ENCODE measurements at regions not wholly inside any gene's neighbourhood (a gene's known extent, or its start where the extent isn't known, plus 50 kb on each side); places are given as distances from the start of the nearest gene placed in this dataset.

- no peak for DNase-seq (ENCODE audit: low spot score)
Measured at GRCh38 chr11:104655066-104655465, 243.2 kb downstream of the CASP12 start.

GRCh38 chr11:104654181-104654813 lies 244.0 kb downstream of the CASP12 start:
- no peak for DNase-seq (ENCODE audit: low spot score)

- DNase-seq (ENCODE audit: low spot score): peak; percentile 9
Measured at GRCh38 chr11:104653407-104653806, 244.9 kb downstream of the CASP12 start.

GRCh38 chr11:104652996-104653395 lies 245.3 kb downstream of the CASP12 start:
- DNase-seq (ENCODE audit: low spot score): peak; percentile 58

GRCh38 chr11:104650234-104650633 lies 248.0 kb downstream of the CASP12 start:
- no peak for DNase-seq (ENCODE audit: low spot score)

- no peak for DNase-seq (ENCODE audit: low spot score)
Measured at GRCh38 chr11:104649002-104649401, 249.3 kb downstream of the CASP12 start.

- no peak for DNase-seq (ENCODE audit: low spot score)
Measured at GRCh38 chr11:104645261-104646222, 252.7 kb downstream of the CASP12 start.

GRCh38 chr11:104637662-104638170 lies 260.5 kb downstream of the CASP12 start:
- DNase-seq (ENCODE audit: low spot score): no peak

- peak; percentile 20 for DNase-seq (ENCODE audit: low spot score)
Measured at GRCh38 chr11:104633226-104633625, 265.0 kb downstream of the CASP12 start.

GRCh38 chr11:104630352-104630751 lies 267.9 kb downstream of the CASP12 start:
- DNase-seq (ENCODE audit: low spot score): no peak

GRCh38 chr11:104625246-104625645 lies 273.0 kb downstream of the CASP12 start:
- no peak for DNase-seq (ENCODE audit: low spot score)

GRCh38 chr11:104624021-104624420 lies 274.2 kb downstream of the CASP12 start:
- no peak for DNase-seq (ENCODE audit: low spot score)

GRCh38 chr11:104623518-104623917 lies 274.7 kb downstream of the CASP12 start:
- DNase-seq (ENCODE audit: low spot score): peak; percentile 12

- no peak for DNase-seq (ENCODE audit: low spot score)
Measured at GRCh38 chr11:104620991-104621390, 277.3 kb downstream of the CASP12 start.

GRCh38 chr11:104619751-104620150 lies 278.5 kb downstream of the CASP12 start:
- no peak for DNase-seq (ENCODE audit: low spot score)

GRCh38 chr11:104618954-104619353 lies 279.3 kb downstream of the CASP12 start:
- no peak for DNase-seq (ENCODE audit: low spot score)

GRCh38 chr11:104614961-104615360 lies 283.3 kb downstream of the CASP12 start:
- no peak for DNase-seq (ENCODE audit: low spot score)

- DNase-seq (ENCODE audit: low spot score): no peak
Measured at GRCh38 chr11:104614117-104614680, 284.1 kb downstream of the CASP12 start.

GRCh38 chr11:104610635-104611034 lies 287.6 kb downstream of the CASP12 start:
- DNase-seq (ENCODE audit: low spot score): no peak

GRCh38 chr11:104609311-104610085 lies 288.8 kb downstream of the CASP12 start:
- peak; percentile 61 for DNase-seq (ENCODE audit: low spot score)

GRCh38 chr11:104602643-104603042 lies 295.6 kb downstream of the CASP12 start:
- no peak for DNase-seq (ENCODE audit: low spot score)

Measured in umbilical cord (tissue), 1 donor.